GM21529 (cell line): ENCODE measurements at regions not wholly inside any gene's neighbourhood (a gene's known extent, or its start where the extent isn't known, plus 50 kb on each side); places are given as distances from the start of the nearest gene placed in this dataset.

Experiments
- ATAC-seq: cut with Tn5 transposase; IDR thresholded peaks from one replicate; pipeline ENCODE4 v1.9.1; 2021; ENCODE audit not compliant: unreplicated experiment

DNA sequence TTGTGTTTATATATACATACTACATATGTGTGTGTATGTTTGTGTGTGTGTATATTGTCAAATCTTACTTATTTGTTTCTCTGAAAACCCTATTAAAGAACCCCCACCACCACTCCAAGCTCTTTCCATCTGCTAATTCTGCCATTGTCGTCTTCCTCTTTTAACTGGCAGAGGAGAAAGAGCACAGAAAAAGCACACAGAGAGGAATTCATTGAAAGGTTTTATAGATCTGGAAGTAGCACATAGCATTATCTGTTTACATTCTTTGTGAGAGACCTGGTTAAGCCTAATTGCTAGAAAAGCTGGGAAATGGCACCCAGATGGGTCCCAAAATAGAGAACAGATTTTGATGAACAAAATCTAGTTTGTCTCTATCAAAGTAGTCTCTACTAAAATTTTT lies 800.0 kb upstream of the PIK3C3 start:
- no peak for ATAC-seq

DNA sequence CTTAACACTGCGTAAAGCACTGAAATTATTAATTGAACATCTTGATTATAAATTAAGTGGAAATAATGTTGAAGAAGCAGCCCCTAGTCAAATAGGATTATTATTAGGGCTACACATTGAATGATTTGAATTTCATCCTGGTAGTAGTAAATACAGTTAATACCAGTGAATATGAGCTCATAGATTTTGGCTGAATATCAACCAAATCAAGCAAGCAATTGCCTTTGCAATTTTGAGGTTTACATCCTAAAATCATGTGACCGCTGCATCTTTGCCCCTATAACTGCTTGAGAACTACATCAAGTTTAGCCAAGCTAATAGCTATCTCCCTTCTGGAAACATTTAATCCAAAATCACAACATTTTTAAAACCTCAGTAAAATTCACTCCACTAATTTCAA lies 801.2 kb upstream of the PIK3C3 start:
- no peak for ATAC-seq

DNA sequence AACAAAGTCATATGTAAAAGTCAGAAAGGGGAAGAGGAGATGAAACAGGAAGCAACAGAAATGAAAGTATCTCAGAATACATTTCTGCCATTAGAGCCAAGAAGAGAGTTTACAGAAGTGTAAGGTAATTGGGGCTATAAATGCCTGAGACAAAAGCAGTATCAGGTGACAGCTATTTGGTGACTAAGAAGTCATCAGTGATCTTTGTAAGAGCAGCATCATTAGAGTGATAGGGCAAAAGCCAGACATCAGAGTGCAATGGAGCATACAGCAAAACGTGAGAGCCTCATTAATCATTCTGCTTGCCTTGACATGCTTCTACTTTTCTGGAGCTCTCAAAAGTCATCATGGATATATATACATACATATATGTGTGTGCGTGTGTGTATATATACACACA lies 804.7 kb upstream of the PIK3C3 start:
- ATAC-seq: no peak

DNA sequence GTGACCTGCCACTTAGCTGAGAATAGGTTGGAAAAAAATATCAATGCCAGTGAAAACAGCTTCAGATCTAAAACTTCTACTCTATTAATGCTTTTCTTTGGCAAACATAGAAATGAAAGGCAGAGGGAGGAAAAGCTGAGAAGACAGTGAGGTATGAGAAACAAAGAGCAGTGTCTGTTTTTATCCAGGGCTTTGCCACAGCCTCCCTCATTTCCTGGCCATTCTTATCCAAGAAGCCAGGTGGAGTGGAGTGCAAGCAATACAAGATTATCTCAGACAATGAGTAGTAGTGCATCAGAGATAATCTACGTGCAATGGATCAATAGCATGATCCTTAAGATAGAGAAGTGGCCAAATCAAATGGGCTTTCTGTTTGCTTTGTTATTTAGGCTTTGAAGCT lies 808.7 kb upstream of the PIK3C3 start:
- ATAC-seq: no peak

DNA sequence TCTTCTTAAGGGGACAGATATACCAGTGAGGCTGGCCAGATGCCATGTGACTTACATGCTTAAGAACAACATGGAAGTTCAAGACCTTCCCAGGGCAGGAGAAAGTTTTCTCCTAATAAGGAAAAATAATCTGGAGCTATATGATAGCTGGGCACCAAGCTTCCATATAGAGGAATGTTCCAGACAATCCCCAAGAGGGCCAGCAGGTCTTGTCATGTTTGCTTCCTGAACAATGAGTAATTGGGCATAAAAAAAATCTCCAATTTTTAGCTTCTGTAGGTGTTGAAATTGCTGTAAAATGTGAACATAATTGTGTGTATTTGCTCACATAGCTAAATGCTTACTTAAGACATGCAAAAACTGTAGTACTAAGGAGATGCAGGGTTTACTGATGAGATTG lies 809.5 kb upstream of the PIK3C3 start:
- ATAC-seq: no peak

DNA sequence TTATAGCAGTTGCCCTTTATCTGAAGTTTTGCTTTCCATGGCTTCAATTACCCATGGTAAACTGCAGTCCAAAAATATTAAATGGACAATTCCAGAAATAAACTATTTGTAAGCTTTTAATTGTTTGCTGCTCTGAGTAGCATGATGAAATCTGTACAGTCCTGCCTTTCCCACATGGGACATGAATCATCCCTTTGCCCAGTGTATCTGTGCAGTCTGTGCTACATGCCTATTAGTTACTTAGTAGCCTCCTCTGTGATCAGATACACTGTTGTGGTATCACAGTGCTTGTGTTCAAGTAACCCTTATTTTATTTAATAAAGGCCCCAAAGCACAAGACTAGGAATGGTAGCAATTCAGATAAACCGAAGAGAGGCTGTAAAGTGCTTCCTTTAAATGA lies 810.6 kb upstream of the PIK3C3 start:
- ATAC-seq: no peak

DNA sequence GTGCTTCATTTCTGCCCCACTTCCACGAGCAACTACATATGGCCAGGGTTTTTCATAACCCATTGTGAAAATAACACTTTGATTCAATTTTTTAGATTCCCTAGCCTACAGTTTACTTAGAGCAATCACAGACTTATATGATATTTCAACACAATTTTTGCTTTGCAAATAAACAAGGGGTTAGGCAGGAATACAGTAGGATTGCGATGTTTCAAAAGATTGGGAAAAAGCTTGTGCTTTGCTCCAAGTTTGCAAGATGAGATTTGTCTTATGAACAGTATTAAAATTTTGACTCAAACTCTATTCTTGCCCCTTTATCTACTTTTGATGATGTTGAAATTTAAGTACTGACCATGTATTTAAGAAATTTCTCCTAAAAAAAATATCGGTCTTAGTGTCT lies 814.5 kb upstream of the PIK3C3 start:
- ATAC-seq: no peak

DNA sequence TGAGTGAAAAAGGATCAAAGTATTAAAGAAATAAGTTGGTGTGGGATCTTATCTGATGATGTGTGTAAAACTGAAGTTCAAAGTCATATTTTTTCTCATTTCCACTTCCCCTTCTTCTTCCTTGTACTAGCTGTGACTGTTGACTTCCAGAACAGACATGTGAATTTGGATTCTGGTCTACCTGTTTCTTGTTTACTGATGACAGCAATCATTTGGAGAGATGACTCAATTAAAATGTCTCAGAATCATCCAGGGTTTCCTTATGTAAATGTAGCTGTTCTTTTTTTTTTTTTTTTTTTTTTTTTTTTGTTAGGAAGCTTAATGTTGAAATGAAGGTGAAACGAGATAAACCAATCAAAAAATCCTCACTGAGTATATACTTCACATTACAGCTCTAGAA lies 819.9 kb upstream of the PIK3C3 start:
- ATAC-seq: no peak

DNA sequence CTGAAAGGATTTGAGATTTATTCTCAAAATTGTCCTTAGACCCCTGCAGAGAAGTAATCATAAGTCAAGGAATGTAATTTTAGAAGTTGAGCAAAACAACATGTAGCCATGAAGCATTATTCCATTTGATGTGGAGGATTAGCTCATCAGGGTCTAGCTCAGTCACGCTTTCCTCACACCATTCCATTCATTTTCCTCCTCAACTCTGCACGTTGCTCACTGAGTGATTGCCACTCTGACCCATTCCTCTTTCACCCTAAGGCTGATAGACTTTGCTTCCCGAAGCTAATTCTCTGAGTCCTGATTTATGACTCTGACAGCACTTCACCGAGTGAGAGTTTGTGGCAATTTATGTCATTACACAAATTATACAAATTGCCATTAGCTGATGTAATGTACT lies 820.6 kb upstream of the PIK3C3 start:
- ATAC-seq: no peak

DNA sequence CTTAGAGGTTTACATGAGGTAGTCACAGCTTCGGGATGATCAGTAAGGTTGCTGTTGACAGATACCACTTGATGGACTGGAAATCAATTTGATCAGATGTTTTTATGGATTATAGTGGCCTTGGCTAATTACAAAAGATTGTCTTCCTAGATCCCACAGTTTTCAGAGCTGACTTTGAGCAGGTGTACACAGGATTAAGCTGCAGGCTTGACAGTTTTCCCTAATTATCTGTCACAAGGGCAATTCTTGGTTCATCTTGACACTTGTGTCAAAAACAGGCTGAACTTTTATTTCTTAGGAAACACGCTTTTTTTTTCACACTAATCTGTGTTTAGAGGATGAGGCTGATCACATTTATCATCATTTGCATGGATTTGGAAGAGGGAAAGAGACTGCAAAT lies 824.0 kb upstream of the PIK3C3 start:
- ATAC-seq: no peak

DNA sequence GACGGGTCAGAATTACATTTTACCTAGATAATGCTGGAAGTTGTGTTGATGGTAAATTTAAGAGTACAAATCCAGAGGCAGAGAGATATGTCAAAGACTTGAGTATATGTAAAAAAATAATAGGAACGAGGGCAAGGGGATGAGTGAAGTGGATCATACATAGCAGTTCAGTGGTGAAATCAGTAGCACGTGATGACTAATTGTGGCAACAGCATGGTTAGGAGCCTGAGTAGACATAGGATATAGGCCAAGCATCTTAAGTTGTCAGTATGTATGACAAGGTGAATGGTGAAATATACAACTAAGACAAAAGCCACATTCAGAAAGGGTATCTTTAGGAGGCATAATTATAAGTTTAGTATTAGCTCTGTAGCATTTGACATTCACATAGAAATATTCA lies 826.5 kb upstream of the PIK3C3 start:
- no peak for ATAC-seq

DNA sequence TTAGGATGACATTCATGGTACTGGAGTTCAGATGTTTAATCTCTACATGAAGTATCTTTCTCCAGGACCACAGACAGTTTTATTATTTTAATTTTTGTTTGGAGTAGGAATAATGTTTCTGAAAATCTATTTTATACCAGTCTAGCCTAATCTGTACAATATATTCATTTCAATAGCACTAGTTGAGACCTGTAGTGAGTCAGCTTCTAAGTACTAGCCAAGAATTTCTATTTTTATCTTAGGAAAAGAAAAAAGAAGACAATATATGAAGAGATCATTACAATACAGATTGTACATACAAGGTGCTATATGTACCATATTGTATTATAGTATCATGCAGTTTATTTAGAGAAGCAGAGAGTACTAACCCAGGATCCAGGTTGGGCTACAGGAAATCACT lies 826.9 kb upstream of the PIK3C3 start:
- no peak for ATAC-seq

DNA sequence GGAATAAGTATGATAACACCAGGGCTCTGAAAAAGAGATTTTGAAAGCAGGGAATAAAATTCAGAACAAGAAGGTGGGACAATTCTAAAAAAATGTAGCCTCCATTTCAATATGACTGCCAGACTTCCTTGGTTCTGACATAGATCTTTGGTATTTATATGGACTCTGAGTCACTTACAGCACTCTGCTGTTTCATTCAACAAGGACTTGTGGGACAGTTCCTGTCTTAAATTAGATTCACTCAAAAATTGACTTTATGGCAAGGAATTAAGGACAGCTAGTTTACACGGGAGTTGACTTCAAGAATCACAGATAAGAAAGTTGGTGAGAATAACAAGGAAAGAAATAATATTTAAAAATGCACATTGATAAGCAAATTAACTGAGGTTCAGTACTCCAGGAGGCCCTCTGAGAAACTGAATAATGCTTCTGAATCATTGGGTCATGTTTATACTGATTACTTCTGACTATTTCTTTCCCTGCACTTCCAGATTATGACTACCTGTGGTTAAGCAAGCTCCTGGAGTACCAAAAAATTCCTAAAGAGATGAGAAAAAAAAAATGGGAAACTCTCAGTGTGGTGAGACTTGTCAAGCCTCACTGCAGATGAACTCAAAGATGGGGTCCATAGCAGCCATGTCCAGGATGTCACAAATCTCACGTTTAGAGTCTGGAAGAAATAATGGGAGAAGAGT lies 828.3 kb upstream of the PIK3C3 start:
- no peak for ATAC-seq

DNA sequence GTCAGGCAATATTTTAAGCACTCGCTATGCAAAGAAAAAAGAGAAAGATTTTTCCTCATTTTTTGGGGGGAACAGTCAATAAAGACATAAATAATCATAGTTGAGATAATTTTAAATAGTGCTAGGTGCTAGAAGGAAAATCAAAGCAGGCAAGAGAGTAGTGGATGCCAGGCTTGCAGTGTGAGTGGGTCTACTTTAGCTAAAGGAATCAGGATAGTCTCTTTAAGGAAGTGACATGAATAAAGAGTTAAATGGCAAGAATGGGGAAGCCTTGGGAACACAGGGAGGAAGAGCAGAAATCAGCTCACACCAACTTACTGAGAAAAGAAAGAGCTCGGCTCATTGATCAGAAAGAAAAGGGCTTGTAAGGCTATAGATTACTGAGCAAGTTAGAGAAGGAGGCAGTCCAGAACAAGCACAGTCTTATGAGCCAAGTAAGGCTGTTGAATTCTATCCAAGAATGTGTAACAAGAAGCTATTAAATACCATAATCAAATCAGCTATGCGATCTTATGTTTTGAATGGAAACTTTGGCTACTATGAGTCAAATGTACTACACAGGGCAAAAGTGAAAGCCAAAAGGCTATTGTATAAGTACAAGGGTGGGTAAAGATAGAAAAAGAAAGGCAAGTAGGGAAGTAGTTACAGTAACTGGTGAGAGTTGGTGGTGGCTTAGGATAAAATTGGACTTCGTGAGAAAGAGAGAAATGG lies 833.8 kb upstream of the PIK3C3 start:
- ATAC-seq: no peak

DNA sequence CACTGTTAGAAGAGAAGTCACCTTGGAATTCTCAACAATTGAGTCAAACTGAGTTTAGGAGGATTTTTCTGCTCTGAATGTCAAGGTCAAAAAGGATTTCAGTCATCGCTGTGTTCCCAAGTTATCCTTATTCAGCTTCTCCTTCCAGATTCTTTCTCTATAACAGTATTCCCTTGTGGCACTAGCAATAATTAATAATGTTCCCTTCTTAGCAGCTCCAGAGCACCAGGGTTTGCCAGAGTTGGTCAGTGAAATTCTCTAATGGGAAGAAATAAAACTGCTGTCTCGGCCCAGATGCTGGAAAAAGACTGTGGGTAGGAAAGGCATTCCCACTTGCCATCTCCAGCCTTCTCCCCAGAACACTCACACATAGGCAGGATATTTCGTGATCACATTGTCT lies 836.0 kb upstream of the PIK3C3 start:
- no peak for ATAC-seq

DNA sequence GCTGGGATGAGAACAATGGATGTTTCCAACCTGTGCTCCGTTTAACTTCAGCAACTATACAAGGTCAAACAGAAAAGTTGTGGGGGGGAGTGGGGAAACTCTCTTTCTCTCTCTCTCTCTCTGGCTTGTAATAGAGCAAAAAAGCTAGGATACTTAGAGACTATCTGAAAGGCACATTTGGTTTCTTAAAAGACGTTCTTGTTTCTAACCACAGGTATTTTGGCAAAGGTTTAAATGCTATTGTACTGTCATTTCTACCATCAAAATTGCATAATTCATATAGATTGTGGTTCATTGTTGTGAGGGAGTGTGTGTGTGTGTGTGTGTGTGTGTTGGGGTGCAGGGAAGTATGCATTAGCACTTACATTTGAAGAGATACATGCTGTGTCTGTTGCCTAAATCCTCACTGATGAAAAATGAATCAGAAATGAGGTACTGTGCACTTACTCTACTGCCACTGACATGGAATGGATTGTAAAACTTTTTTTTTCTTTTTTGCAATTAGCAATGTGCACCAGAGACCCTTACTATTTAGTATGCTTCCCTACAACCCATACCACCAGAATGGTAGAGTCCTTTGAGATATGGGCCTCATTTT lies 841.0 kb upstream of the PIK3C3 start:
- ATAC-seq: no peak

DNA sequence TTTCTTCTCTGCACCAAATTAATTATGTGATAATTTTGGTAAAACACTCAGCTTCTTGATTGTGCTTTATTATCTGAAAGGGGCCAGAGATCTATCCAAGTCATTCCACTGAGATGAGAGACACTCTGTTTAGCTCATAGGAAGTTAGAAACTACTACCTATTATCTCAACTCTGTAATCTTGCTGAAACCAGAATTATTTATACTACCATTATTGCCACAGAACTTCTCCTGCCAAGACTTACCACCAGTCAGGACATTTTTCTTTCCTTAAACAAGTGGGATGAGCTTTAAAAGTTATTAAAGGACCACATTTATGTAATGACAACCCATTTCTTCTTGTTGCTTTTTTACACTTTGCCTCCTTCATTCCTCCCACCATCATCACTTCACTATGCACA lies 855.6 kb upstream of the PIK3C3 start:
- no peak for ATAC-seq

DNA sequence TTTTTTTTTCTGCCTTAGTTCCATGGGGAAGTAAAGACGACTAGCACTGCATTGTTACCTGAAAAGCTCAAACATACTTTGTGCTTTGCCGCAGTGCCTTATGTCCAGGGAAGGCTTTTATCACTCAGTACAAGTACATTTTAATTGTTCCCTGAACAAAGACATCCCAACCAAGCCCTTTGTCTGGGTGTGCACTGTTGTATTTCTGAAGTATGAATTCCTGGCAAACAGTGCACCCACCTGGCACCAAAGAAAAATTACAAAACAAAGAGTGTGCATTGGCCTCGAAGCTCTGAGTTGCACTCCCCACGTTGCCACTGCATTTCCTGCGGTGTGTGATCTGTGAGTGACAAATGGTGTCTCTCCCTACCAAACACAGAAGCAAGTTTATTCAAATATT lies 858.5 kb upstream of the PIK3C3 start:
- no peak for ATAC-seq

DNA sequence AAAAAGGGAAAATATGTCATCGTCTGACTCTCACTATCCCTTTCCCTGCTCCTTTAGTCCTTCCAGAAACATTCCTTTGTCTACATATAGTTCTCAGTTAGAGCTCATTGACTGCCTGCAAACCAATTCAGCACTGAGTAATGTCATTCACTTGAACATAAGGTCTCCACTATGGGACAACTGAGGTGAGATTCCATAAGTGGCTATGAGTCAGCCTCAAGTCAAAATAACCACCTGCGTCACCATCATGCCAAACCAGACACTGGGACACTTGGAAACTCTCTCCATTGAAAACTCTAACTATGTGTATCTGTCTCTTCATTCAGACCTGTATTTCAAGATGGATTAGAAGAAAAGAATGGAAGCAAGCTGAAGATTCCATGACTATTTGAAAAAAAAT lies 878.0 kb upstream of the PIK3C3 start:
- no peak for ATAC-seq

DNA sequence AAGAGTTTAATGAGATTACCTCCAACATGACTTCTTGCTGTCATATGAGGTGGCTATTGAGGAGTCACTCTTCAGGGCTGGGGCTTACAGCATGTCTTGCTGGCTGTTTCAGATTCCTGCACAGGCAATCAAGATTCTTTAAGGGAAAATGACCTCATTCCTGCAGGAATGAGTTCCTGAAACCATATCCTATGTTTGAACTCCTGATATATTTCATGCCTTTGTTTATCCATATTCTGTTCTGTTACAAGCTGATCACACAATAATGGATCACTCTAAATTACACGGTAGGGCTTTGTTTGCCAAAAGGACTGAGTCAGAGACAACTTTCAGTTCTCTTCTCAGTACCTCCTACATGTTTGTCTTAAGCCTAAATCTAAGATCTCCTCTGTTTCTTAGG lies 879.8 kb upstream of the PIK3C3 start:
- no peak for ATAC-seq

DNA sequence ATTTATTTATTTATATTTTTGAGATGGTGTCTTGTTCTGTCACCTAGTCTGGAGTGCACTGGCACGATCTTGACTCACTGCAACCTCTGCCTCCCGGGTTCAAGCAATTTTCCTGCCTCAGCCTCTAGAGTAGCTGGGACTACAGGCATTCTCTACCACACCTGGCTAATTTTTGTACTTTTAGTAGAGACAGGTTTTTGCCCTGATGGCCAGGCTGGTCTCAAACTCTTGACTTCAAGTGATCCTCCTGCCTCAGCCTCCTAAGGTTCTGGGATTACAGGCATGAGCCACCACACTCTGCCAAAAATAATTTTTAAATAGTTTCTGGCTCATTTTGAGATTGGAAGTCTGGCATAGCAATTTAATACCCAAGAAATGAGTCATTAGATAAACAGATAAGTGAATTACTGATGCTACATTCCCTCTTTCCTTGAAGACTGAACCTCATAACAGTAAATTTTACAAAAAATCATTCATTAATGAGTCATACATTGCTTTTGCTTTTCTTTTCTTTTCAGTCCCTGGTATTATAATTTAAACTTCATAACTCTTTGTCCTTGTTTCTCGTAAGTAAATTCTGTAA lies 881.6 kb upstream of the PIK3C3 start:
- ATAC-seq: no peak

DNA sequence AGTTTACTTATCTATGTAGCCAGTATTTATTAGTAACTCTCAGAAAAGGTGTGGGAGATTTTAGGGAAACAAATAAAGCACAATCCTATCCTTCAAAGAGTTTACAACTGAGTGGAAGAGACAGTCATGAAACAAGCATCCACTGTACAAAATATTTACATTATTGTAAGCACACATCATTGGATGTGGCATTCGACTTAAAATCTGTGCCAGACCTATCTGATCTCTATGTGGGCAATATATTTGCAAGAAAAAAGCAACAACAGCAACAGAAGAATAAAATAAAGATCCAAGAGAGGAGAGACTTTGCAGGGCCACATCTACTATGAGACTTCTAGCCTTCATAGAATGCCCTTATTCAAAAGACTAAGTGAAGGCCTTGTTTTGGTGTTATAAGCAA lies 882.1 kb upstream of the PIK3C3 start:
- ATAC-seq: no peak
